HuH-7 (cell line): ENCODE measurements at regions not wholly inside any gene's neighbourhood (a gene's known extent, or its start where the extent isn't known, plus 50 kb on each side); places are given as distances from the start of the nearest gene placed in this dataset.
"Not testable (repeated sequence)": the region's sequence is repeated elsewhere in the genome, so short reads cannot be mapped to it uniquely, and the experiment has no call there.

Experiments used
- DNase-seq: peaks from one replicate; pipeline ENCODE4 v3.0.0; 2011; ENCODE audit warnings: low spot score

DNA sequence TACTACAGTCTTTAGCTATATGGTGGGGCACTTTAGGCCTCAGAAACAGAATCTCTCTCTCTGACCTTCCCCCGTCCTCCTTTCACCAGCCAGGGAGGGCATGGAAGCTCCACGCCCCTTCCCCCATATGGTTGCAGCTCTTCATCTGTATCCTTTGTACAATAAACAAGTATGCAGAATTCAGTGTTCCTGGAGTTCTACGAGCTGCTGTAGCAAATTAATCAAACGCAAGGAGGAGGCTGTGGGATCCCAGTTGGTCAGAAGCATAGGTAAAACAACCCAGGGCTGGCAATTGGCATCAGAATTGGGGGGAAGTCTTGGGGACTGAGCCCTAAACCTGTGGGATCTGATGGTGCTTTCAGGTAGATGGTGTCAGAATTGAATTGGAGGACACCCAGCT lies 163.7 kb upstream of the NLRP1 start:
- no peak for DNase-seq

DNA sequence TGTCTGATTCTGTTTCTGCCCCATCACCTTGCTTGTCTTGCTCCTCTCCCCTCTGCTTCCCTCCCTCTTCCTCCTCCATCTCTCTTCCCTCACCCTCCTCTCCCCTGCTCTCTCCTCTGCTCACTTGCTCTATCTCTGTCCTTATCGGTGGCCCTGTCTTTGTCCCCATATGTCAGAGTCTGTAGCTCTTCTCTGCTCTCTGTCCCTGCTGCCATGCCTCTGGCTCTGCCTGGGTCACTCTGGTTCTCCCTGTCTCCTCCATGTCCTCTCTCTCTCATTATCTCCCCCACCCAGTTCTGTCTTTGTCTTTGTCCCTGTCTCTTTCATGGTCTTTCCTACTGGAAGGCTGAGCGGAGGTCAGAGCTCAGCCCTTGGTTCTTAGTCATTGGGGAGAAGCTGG lies 169.1 kb upstream of the NLRP1 start:
- DNase-seq: no peak

DNA sequence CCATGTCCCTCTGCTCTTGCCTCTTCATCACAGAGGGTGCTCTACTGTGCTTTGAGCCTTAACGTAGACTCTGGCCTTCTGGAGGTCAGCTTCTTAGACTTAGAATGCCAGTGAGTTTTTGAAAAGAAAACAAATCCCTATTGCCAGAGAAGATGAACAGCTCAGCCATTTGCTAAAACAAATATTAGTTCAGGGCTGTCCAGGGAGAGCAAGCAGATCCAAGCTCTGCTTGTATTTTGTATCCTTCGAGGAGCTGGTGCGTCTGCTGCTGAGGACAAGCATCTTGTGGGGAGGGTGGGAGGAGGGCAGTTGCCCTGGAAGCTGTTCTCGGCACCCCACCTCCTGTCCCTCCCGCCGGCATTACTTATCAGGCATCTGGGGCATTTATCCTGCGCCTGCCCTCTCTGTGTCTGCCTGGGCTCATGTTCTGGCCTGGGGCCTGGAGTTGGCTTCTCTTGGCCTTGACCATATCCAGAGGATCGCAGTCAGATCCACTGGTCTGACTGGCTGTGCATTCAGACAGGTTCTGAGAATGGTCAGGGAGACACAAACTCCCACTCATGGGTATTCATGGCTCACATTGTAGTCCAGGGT lies 173.1 kb upstream of the NLRP1 start:
- DNase-seq: no peak

DNA sequence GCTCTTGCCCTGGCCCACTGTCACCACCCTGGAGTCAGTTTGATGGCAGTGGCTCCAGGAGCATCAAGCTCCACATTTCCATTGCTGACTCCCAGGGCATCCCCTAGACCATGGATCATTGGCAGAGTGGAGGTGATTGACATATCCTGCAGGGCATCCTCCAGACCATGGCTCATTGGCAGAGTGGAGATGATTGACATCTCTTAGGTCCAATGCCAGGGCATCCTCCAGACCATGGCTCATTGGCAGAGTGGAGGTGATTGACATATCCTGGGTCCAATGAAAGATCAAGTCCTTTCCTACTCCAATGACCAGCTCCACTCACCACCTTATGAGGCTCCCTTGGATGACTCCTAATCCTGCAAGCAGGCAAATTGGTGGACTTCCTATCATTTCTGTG lies 174.3 kb upstream of the NLRP1 start:
- no peak for DNase-seq

DNA sequence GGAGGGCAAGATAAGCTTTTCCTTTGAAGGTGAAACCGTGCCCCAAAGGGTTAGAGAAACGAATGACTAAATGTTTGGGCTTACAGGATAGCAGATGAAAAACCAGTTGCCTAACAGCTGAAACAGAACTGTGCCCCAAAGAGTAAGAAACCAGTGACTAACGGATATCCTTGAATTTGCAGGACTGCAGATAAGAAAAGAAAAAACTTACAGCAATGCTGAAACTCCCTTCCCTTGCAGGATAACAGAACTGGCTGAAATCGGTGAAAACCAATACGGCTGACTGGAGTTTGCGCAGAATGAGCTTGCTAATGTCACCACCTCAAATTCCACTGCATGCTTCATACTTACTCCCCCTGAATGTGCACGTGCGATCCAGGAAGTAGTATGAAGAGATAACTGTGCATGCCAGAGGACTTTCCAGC lies 175.2 kb upstream of the NLRP1 start:
- no peak for DNase-seq

DNA sequence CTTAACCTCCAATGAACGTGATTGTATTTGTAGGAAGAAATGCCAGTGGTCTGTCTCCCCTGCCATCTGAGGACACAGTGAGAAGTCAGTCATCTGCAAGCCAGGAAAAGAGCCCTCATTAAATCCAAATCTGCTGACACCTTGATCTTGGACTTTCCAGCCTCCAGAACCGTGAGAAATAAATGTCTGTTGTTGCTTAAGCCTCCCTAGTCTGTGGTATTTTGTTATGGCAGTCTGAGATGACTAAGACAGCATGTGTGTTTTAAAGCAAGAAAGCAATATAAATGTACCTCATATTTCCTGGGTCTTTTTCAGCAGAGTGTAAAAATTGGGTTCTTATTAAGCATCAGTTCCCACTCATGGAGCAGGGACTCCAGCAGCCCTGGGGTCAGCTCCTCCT lies 177.9 kb upstream of the NLRP1 start:
- no peak for DNase-seq

DNA sequence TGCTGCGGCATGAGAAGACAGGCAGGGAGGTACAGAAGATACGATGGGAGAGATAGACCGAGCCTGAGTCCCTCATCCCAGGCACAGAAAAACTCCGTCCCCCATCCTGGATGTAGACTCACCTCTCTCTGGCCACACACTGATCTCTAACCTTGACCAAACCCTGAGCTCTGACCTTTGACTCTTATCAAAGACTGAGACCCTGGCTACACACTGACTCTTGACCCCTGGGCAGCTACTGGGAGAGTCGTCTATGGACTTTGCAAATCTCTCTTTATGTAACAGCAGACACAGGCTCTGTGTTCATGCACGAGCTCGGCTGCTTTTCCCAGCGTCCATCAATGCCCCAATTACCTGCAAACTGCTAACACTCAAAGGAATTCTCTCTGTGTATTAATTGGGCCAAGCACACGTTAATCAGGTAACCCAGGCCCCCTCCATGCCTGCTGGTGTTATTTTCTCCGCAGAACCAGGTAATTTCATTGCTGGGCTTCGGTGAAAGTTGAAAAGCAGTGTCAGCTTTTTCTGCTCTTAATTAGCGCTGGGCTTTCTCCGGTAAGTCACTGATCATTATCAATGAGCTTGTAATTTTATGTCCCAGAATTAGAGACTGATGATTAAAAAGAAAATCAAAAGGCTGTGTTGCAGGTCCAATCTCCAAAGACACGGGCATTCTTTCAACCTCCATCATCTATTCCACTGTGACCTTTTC lies 179.4 kb upstream of the NLRP1 start:
- no peak for DNase-seq

DNA sequence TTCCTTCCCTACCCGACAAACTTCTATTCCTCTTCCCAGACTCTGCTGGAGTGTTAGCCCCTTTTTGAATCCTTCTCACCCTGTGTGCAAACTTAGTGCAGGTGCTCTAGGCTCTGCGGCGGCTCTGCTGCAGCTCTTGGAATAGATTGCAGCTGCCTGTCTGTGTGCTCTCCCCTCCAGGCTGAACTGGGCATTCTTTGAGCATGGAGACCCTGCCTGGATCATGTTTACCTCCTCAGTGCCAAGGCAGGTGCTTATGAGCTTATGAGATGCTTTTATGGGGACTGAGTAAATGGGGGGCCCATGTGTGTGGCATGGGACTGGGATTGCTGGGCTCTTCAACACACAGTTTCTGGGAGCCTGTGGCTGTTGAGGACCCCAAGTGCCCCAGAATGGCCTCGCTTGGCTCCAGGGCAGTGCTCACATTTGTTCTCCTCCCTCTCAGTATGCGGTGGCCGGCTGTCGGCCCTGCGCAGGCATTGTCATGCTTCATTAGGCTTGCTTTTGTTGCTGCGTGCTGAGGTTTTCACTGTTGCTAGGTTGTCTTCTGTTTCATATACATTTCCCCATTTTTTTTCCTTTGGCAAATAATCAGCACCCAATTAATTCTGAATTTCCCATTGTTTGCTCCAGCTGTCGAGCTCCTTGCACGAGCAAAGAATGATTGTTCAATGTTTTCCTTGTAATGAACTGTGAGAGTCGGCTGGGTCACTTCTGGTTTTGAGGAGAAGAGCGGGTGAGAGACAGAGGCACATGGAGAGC lies 185.5 kb upstream of the NLRP1 start:
- no peak for DNase-seq

DNA sequence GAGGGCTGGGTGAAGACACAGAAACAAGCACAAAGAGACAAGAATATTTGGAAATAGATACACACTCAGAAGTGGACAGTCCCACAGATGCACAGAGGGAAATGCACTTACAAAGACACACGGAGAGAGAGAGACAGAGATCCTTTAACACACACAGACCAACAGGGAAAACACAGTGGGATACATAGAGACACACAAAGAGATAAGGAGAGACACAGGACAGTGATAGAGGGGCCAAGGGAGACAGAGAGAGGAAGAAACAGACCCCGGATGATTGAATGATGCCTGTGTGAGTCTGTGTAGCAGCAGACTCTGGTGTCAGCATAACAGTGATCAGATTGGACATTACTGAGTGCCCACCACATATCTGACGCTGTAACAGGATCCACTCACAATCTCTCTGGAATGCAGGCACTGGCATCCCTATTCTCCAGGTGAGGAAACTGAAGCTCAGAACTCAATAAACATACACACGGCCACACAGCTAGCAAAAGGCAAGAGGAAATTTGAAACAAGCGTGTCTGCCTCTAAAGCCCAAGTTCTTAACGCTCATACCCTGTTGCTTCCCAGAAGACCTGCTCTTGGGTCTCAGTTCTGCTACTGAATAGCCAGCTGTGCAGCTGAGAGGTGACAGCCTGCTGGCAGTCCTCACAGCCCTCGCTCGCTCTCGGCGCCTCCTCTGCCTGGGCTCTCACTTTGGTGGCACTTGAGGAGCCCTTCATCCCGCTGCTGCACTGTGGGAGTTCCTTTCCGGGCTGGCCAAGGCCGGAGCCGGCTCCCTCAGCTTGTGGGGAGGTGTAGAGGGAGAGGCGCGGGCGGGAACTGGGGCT lies 186.3 kb upstream of the NLRP1 start:
- no peak for DNase-seq

DNA sequence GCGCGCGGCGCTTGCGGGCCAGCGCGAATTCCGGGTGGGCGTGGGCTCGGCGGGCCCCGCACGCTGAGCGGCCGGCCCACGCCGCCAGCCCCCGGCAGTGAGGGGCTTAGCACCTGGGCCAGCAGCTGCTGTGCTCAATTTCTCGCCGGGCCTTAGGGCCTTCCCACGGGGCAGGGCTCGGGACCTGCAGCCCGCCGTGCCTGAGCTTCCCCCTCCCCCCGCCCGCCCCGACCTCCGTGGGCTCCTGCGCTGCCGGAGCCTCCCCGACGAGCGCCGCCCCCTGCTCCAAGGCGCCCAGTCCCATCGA lies 186.9 kb upstream of the NLRP1 start:
- DNase-seq: not testable (repeated sequence)

DNA sequence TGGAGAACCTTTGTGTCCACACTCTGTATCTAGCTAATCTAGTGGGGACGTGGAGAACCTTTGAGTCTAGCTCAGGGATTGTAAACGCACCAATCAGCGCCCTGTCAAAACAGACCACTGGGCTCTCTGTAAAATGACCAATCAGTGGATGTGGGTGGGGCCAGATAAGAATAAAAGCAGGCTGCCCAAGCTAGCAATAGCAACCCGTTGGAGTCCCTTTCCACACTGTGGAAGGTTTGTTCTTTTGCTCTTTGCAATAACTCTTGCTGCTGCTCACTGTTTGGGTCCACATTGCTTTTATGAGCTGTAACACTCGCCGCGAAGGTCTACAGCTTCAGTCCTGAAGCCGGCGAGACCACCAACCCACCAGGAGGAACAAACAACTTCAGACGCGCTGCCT lies 187.7 kb upstream of the NLRP1 start:
- not testable (repeated sequence) for DNase-seq

DNA sequence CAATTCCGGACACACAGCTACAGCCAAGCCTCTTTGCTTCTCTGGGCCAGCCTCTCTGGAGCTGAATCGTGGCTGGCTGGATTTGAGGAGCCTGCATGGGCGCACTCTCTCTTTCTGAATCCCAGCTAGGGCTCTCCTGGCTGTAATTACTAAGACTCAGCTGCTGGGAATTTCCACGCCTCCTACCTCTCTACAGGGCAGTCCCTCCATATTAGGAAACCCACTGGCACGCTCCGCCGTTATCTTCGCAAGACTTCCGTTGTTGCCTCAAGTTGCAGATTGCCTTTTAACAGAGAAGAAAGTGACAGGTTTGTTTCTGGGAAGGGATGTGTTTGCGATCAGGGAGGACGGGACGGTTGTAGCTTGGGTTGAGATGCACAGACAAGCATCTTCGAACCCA lies 188.4 kb upstream of the NLRP1 start:
- DNase-seq: peak; percentile 16

DNA sequence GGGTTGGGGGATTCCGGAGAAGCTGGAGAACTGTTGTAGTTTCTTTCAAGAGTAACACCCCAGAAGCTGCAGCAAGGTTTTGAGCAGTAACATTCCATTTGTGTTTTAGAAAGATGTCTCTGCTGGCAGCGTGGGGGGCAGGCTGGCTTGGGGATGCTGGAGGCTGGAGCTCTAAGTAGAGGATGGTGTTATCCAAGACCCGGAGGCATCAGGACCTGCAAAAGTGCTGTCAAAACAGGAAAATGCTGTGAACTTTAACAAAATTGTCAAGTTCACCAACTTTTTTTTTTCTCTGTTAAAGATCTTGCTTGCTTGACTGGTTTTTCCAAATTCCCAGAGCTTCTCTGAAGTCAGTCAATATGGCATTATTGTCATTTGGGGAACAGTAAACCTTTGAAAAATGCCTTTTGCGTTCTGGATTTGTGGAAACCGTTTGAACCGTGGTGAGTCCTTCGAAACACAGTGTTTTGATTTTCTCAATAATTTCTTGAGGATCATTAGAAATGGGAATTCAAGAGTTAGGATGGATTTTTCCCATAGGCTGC lies 189.6 kb upstream of the NLRP1 start:
- no peak for DNase-seq

DNA sequence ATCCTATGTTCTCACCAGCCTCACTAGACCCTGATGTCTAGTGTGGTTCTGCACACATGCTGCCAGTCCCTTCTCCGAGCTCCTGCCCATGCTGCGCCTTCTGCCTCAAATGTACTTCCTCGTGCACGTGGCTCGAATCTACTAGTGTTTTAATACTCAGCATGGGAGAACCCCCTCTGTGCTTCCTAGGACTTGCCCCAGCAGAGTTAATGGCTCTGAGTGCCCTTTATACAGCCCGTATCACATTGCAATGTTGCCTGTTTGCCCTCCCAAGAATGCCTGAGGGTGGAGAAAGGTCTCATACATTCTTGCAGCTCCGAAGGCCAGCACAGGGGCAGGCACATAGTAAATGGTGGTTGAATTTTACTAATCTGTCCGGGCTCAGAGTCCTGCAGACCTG lies 190.8 kb upstream of the NLRP1 start:
- DNase-seq: no peak

DNA sequence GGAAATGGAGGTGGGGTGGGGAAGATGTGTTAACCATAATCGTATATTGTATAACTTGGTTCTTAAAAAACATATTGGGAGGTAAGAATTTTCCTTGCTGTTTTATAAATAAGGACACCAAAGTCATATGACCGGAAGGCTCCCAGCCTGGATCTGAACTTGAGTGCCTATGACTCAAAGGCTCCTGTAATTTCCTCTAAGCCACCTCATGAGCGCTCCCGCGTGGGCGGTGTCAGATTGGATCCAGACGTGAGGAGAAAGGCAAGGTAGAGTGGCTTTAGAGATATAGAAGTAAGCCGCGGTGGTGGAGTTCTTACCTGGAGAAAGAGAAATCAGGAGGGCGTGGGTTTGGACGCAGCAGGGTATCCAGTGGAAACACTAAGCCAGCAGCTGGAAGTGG lies 196.2 kb upstream of the NLRP1 start:
- no peak for DNase-seq

DNA sequence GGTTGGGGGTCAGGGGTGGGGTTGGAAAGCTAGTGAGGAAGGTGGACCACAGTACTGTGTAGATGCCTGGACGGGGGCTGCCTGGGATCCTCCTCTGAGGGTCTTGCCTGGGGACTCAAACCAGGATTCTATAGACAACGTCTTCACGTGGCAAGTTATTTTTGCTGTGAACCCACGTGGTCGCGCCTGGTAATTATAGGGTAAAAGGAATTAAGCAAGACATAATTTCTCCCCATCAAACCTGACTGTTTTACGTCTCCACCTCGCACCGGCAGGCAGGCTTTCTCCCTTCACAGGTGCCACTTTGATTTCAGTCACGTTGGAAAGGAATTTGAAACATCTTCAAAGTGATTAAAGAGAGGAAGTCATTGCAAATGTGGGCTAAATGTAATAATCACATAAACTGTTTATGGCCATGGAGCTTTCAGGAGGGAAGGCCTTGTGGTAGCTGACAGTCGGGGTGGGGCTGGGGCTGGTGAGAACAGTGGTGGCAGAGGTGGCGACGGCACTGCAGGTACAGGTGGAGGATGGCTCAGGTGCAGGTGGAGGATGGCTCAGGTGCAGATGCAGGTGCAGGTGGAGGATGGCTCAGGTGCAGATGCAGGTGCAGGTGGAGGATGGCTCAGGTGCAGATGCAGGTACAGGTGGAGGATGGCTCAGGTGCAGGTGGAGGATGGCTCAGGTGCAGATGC lies 197.1 kb upstream of the NLRP1 start:
- no peak for DNase-seq

DNA sequence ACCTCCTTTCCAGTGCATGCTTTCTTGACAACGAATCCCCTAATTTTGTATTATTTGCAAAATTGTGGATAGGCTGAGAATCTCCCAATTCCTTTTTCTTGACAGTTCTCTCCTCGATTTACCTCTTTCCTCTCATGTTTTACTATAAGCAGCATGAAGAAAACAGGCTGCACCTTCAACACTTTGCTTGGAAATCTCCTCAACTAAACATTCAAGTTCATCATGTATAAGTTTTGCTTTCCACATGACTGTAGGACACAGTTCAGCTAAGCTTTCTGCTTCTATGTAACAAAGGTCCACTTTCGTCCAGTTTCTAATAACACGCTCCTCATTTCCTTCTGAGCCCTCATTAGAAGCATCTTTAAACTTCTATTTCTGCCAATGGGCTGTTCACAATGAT lies 199.0 kb upstream of the NLRP1 start:
- DNase-seq: no peak

DNA sequence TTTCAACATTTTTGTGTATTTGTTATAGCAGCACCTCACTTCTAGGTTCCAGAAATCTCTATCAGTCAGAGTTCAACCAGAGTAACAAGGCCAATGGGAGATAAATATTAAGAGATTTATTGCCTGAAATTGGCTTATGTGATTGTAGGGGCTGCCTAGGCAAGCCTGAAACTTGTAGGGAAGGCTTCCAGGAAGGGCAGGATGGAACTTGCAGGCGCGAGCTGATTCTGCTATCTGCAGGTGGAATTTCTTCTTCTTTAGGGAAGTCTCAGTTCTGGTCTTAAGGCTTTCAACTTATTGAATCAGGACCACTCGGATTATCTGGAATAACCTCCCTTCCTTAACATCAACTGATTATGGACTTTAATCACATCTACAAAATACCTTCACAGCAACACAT lies 199.5 kb upstream of the NLRP1 start:
- no peak for DNase-seq

DNA sequence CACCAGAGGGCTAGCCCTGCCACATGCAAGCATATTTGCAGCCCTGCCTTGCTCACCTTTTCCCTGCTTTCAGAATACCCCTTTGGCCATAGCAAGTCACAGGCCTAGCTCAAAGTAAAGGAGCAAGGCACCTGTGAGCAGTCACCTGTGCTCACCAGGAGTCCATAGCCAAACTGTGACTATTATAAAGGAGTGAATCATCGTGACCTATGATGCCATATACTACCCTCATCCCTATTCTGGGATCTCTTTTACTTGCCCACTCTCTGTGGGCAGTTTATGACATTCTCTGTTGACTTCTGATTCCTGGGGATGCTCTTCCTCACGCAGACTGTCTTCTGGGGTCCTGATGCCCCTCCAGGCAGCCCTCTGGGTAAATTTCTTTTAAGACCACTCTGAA lies 200.5 kb upstream of the NLRP1 start:
- DNase-seq: no peak

DNA sequence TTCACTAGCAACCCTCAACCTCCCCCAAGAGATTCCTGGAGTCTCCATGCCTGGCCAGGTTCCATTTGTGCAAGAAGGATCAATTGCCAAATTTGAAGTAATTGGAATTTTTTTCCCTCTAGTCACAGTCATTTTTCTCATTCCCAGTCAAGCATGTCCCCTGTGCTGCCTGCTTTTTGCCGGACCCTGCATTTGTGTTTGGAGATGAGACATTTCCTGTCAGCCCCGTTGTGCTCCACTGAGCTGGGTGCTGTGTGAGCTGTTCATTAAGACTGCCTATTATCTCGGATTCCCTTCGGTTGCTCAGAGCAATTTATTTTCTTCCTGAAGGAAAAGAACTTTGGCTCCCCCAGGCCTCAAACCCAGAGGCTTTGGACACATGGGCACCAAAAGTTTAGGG lies 201.0 kb upstream of the NLRP1 start:
- DNase-seq: no peak

DNA sequence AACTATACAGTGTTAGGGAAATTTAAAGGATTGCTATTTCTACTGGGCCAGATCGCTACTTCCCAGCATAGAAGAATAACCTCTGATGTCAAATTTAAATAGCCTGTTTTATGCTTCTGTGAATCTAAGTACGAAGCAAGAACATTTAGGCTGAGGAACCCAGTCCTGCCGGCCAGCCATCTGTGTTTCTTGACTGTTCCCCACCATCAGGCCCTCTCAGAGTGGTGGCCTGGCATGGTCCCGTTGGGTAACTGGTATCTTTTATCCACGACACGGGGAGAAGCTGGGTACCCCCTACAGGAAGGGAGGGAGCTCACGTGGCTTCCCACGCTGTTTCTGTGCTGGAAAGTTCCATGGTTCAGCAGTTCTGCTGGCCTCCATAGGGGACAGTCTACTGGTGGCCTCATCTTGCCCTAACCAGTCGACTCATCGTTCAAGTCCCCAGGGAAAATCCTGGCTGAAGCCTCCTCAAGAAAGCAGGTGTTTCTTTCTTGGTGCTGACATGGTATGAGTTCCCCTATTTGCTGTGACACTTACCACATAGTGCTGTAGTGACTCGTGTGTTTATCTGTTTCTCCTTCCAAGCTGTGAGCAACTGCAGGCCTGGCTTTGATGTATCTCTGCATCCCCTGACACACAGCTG lies 201.7 kb upstream of the NLRP1 start:
- DNase-seq: no peak
